ENCODE measurements at regions not wholly inside any gene's neighbourhood (a gene's known extent, or its start where the extent isn't known, plus 50 kb on each side); places are given as distances from the start of the nearest gene placed in this dataset.

DNA sequence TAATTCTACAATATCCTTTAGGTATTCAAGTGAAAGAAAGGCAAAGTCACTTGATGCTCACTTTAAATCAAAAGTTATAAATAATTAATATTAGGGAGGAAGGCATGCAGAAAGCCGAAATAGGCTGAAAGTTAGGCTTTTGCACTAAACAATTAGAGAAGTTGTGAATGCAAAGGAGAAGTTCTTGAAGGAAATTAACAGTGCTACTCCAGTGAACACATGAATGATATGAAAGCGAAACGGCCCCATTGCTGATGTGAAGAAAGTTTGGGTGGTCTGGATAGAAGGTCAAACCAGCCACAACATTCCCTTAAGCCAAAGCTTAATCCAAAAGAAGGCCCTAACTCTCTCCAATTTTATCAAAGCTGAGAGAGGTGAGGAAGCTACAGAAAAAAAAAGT lies 103.1 kb upstream of the CXCR4 start:
- BruUV-seq (replicated peaks) = no TSS peak
- CTCF ChIA-PET = interaction anchor here (0.6 kb wide), 1 partner anchor 1408 kb away, joined by 11 read pairs; no protein-coding TSS in a partner anchor
- intact Hi-C loops (cut with micrococcal nuclease; ENCODE audit: unreplicated experiment) = no loop called here
- DNase-seq = no peak
- Mint-ChIP-seq H3K9me3 (ENCODE audit: low read depth, unreplicated experiment) (no peaks in the 10 kb centered on the region), H3K27me3 (ENCODE audit: unreplicated experiment) (no peaks in the 10 kb centered on the region), H3K4me3 (ENCODE audit: low read depth, unreplicated experiment) (no peak overlapping the region), H3K36me3 (ENCODE audit: insufficient read depth, unreplicated experiment) (no peaks in the 10 kb centered on the region), H3K27ac (ENCODE audit: unreplicated experiment) (no peak overlapping the region), H3K4me1 (ENCODE audit: low read depth, unreplicated experiment) (peaks cover 14% of the 10 kb centered on the region)
- TF ChIP-seq, protein P1, sequence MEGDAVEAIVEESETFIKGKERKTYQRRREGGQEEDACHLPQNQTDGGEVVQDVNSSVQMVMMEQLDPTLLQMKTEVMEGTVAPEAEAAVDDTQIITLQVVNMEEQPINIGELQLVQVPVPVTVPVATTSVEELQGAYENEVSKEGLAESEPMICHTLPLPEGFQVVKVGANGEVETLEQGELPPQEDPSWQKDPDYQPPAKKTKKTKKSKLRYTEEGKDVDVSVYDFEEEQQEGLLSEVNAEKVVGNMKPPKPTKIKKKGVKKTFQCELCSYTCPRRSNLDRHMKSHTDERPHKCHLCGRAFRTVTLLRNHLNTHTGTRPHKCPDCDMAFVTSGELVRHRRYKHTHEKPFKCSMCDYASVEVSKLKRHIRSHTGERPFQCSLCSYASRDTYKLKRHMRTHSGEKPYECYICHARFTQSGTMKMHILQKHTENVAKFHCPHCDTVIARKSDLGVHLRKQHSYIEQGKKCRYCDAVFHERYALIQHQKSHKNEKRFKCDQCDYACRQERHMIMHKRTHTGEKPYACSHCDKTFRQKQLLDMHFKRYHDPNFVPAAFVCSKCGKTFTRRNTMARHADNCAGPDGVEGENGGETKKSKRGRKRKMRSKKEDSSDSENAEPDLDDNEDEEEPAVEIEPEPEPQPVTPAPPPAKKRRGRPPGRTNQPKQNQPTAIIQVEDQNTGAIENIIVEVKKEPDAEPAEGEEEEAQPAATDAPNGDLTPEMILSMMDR (IDR thresholded peaks at IDR 0.05; ENCODE audit: unreplicated experiment) = no peak

DNA sequence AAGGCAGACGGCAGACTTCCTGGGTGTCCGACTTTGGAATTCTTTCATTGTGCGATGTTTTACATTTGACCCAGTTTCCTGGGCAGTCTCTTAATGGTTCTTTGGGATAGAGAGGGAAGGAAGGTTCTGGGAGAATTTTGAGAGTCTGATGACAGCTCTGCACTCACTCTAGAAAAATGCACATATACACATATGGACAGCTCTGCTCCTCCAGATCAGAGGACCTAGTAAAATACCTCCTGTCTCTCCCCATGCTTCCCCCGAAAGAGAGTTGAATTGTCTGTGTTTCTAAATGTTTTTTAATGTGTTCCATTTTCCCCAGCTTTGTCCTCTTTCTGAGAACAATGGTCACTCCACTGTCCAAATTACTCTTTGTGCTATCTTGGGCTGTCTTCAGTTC lies 102.0 kb upstream of the CXCR4 start:
- no peaks in the 10 kb centered on the region for H3K9me3 Mint-ChIP-seq (ENCODE audit: low read depth, unreplicated experiment)
- no peak for DNase-seq
- intact Hi-C loops (cut with micrococcal nuclease; ENCODE audit: unreplicated experiment) = loop anchor here (10.0 kb wide), 1 partner anchor 155 kb away; no protein-coding TSS in a partner anchor
- H3K27ac Mint-ChIP-seq (ENCODE audit: unreplicated experiment) = no peak overlapping the region
- no peaks in the 10 kb centered on the region for H3K27me3 Mint-ChIP-seq (ENCODE audit: unreplicated experiment)
- TF ChIP-seq, protein P1 (IDR thresholded peaks at IDR 0.05; ENCODE audit: unreplicated experiment) = no peak
- no peaks in the 10 kb centered on the region for H3K36me3 Mint-ChIP-seq (ENCODE audit: insufficient read depth, unreplicated experiment)
- BruUV-seq (replicated peaks) = no TSS peak
- no peak overlapping the region for H3K4me3 Mint-ChIP-seq (ENCODE audit: low read depth, unreplicated experiment)
- H3K4me1 Mint-ChIP-seq (ENCODE audit: low read depth, unreplicated experiment) = peaks cover 19% of the 10 kb centered on the region
- CTCF ChIA-PET = no interaction called here

GRCh38 chr2:136219341-136219740 lies 101.4 kb upstream of the CXCR4 start:
- no peaks in the 10 kb centered on the region for H3K36me3 Mint-ChIP-seq (ENCODE audit: insufficient read depth, unreplicated experiment)

GRCh38 chr2:136217996-136218395 lies 100.0 kb upstream of the CXCR4 start:
- TF ChIP-seq, protein P1 (IDR thresholded peaks at IDR 0.05; ENCODE audit: unreplicated experiment) = no peak
- no peak overlapping the region for H3K4me3 Mint-ChIP-seq (ENCODE audit: low read depth, unreplicated experiment)
- no peak overlapping the region for H3K27ac Mint-ChIP-seq (ENCODE audit: unreplicated experiment)
- no peaks in the 10 kb centered on the region for H3K9me3 Mint-ChIP-seq (ENCODE audit: low read depth, unreplicated experiment)
- H3K4me1 Mint-ChIP-seq (ENCODE audit: low read depth, unreplicated experiment) = peaks cover 38% of the 10 kb centered on the region
- DNase-seq = no peak
- intact Hi-C loops (cut with micrococcal nuclease; ENCODE audit: unreplicated experiment) = loop anchor here (10.0 kb wide), 1 partner anchor 157 kb away; no protein-coding TSS in a partner anchor
- H3K36me3 Mint-ChIP-seq (ENCODE audit: insufficient read depth, unreplicated experiment) = no peaks in the 10 kb centered on the region
- H3K27me3 Mint-ChIP-seq (ENCODE audit: unreplicated experiment) = no peaks in the 10 kb centered on the region
- CTCF ChIA-PET = no interaction called here
- BruUV-seq (replicated peaks) = no TSS peak

More at GRCh38 chr2:136219341-136219740, 101.4 kb upstream of the CXCR4 start:
- no peaks in the 10 kb centered on the region for H3K27me3 Mint-ChIP-seq (ENCODE audit: unreplicated experiment)
- CTCF ChIA-PET = no interaction called here
- H3K4me3 Mint-ChIP-seq (ENCODE audit: low read depth, unreplicated experiment) = no peak overlapping the region
- TF ChIP-seq, protein P1 (IDR thresholded peaks at IDR 0.05; ENCODE audit: unreplicated experiment) = no peak
- DNase-seq = no peak
- intact Hi-C loops (cut with micrococcal nuclease; ENCODE audit: unreplicated experiment) = loop anchor here (10.0 kb wide), 1 partner anchor 155 kb away; no protein-coding TSS in a partner anchor
- peaks cover 25% of the 10 kb centered on the region for H3K4me1 Mint-ChIP-seq (ENCODE audit: low read depth, unreplicated experiment)
- no peak overlapping the region for H3K27ac Mint-ChIP-seq (ENCODE audit: unreplicated experiment)
- BruUV-seq (replicated peaks) = no TSS peak
- no peaks in the 10 kb centered on the region for H3K9me3 Mint-ChIP-seq (ENCODE audit: low read depth, unreplicated experiment)
